Umbilical cord (tissue), 1 donor: ENCODE measurements at regions not wholly inside any gene's neighbourhood (a gene's known extent, or its start where the extent isn't known, plus 50 kb on each side); places are given as distances from the start of the nearest gene placed in this dataset.

Experiments
- DNase-seq: peaks from one replicate; pipeline ENCODE4 v3.0.0-alpha.2; 2015; ENCODE audit warnings: low spot score

DNA sequence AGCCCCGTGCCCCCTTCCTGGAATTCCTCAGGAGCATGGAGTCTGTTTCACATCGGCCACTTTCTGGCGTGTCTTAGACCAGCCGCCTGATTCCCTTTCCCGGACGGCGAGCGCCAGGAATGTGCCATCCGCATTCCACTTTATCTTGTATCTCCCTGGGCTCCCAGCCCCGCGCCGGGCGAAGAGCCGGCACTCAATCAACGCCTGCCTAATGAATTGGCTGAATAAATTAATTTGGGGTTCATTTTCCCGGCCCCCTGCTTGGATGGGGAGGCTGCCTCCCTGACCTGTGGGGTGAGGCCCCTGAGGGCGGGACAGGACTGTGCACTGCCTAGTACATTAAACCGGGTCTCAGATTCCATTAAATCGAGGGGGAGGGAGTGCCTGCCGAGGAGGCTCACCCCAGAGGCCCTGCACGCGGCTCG, 282.3 kb upstream of the TNRC6C start:
- no peak for DNase-seq

DNA sequence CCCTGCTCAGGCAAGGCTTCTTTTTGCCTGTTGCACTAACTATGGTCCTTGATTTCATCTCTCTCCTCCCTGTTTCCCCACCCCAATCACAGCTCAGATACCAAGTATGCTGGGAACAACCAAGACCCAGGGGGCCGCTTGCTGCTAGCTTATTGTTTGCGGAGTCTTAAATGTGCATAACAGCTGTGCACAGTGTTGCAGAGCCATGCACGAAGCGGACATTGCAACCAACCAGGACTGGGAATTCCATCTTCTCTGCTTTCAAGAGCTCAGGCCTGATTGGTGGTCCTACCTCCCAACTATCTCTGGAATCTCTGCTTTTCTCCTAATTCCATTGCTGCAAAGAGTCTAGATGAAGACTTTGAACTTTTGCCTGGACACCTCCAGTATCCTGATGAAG, 281.3 kb upstream of the TNRC6C start:
- peak; percentile 12 for DNase-seq

DNA sequence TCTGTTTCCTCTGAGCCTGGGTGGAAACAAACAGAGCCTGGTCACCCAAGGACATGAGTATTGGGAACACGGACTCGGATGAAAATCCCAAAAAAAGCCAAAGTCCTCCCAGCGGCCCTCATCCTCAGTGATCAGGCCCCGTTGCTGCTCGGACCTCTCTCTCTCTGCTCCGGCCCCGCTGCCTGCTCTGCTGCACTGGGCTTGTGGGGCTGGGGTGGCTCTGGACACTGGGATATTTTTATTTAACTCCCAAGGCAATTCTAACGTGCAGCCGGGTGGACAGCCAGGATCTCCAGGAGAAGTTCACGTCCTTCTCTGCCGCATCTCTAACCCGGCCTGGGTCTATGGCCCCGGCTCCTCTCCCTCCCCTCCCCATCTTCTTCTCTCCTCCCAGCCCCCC, 280.9 kb upstream of the TNRC6C start:
- no peak for DNase-seq

DNA sequence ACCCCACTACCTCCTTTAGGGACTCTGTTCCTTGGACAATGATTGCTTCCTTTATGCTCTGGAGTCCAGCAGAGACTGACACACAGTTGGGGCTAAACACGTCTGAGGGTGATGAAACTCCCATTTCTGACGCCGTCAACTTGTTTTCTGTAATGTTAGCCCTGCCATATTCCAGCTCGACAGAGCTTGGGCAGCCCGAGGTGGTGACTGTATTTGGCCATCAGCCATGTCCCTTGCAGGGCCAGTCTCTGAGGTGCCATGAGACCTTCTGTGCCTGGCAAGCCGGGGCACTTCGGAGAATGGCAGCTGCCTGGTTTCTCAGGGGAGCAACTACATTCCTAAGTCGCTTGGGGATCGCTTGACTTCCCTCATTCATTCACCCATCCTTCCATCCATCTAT, 278.9 kb upstream of the TNRC6C start:
- no peak for DNase-seq

DNA sequence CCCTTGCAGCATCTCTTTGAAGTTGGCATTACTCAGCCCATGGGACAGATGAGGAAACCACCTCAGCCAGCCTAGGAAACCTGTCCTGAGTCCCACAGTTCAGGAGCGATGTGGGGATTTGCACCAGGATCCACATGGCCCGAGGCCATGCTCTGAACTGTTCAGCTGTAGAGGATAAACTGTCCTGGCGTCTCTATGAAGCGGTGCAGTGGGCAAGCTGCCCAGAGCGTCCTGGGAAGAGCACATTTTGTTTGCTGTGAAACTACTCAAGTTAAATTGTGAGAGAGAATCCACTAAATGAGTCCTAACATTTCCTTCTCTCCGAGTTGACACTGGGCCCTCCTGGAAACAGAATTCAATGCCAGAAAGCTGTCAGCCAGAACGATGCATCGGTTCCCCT, 276.6 kb upstream of the TNRC6C start:
- peak; percentile 90 for DNase-seq

DNA sequence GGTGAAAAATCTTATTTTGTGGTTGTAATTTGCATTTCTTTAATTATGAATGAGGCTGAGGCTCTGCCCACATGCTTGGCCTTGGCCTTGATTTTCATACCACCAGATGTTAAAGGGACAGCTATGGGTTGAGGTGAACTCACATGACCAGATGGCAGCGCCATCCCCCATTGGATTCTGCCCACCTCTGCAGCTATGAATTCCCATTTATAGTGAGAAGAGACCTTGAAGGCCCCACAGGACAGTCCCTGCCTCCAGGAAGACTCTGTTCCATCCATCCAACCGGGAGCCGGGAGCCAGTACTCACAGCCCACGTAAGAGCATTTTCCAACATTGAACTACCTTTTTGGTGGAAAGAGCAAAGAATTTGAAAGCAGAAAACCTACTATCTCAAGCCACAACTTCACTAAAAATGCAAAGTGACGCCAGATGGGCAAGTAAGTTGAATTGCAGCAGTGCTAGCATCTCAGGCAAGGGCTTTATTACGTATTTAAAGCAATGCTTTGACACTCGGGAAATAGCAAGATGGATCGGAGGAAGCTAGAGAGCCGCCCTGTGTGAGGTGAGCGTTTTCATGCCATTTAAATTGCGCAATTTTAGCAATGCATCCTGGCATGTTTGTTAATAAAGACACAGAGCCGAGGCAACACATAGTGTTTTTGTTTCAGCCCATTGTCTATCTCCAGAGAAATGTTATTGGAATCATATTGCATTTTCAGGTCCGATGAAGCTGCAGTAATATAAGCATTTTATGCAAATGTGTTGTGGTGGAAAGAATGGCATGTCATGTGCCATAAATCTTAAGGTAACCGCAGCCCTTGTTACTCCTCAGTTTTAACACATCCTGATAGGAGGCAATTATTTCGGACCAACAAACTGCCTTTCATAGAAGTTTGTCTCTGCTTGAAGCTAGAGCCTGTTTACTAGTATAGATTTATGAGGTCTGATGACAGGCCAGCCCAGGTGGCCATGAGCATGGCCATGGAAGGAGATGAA, 273.4 kb upstream of the TNRC6C start:
- no peak for DNase-seq

DNA sequence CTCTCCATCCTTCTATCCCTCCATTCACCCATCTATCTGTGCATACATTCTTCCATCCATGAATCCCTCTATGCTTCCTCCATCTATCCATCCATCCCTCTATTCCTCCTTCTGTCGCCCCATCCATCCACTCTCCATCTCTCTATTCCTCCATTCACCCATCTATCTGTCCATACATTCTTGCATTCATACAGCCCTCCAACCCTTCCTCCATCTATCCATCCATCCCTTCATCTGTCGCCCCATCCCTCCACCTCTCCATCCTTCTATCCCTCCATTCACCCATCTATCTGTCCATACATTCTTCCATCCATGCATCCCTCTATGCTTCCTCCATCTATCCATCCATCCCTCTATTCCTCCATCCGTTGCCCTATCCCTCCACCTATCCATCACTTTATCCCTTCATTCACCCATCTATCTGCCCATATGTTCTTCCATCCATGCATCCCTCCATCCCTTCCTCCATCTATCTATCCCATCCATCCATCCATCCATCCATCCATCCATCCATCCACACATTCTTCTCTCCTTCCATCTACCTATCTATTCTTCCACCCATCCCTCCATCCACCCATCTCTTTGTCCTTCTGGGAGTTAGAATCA, 272.5 kb upstream of the TNRC6C start:
- no peak for DNase-seq

DNA sequence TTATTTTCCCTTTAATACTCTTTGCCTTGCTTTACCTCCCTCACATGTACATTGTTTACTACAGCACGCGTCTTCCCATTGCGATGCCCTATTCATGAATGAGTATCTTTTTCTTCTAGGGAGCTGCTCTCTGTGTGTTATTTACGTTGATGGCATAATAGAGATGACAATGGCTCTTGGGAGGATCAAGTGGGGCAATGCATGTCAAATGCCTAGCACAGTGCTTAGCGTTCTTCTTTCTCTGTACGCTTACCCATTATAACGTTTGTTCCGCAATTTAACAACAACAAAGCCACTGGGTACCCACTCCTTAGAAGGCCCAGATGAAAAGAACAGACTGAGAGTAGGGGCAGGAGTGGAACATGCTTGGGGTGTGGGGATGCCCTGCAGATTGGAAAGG, 271.6 kb upstream of the TNRC6C start:
- DNase-seq: no peak

DNA sequence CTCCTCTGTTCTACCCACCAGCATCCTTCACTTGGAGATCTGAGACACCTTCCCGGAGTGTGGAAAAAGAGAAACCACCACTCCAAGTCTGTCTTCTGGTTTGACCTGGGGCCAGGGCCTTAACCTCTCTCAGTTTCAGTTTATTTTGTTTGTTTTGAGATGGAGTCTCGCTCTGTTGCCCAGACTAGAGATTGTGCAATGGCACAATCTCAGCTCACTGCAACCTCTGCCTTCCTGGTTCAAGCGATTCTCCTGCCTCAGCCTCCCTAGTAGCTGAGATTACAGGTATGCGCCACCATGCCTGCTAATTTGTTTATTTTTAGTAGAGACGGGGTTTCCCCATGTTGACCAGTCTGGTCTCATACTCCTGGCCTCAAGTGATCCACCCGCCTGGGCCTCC, 271.1 kb upstream of the TNRC6C start:
- no peak for DNase-seq

DNA sequence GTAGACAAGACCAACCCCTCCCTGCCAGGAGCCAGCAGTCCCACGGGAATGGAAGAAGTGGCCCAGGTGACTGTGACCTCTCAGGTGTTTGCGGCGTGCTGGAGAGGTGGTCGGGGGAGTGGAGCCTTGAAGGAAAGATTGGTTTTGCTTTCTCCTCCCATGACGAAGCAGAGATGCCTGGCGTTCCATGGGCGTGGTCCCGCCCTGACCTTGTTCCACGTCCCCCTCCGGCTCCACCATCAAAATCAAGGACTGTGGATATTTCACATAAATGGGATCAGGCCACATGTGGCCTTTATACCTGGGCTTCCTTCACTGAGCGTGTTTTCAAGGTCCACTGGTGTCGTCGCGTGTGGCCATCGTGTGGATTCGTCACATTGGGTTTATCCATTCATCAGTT, 270.6 kb upstream of the TNRC6C start:
- DNase-seq: no peak

DNA sequence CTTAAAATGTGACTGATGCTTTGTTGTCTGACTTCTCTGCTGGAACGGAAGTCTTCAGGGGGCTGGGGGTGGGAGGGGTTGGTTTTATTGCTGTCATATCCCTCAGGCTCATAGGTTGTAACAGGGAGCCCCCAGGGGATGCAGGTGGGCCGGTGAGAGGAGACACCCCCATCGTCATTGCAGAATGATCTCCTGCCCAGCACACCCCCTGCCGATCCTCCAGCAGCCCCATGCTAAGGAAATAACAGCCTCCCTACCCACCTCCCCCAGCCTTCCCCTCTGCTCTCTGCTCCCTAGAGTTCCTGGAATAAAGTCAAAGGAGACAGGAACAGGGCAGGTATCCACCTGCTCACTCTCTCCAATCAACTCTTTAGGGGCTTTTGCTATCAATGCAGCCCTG, 270.1 kb upstream of the TNRC6C start:
- DNase-seq: no peak

DNA sequence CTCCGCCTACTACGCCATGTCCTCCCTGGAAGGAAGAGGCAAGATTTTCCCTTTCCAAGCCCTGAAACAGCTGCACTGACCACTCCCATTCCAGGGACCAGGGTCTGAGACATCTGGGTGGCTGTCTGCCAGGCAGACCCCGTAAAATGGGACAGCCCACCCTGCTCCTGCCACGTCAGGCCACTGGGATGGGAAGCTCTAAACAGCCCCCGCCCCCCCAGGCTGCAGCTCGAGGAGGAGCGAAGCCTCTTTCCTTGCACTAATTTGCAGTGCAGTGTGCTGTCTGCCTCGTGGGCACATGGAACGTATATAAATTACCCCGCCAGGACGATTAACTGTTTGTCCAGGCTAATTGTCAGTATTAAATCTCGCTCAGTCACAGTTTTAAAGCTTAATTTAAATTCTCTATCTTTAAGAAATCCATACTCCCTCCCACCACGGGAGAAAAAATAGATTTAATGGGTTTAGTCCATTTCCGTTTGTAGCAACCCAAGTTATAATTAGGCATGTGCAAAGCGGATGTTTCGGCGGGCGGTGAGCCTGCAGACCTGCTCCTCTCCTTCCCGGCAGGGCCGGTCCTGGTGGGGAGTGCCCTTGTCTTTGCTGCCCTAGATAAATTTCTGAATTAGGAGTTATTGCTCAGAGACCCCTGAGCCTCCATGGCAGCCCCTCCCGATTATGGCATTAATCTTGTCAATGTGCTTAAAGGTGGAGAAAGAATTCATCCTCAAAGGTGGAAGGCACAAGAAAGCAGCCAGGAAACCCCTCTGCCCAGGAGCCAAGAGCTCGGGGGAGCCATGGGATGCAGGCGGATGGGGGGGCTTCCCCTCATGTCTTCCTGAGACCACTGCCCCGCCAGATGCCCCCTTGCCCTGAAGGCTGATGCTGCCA, 268.0 kb upstream of the TNRC6C start:
- DNase-seq: peak; percentile 37

DNA sequence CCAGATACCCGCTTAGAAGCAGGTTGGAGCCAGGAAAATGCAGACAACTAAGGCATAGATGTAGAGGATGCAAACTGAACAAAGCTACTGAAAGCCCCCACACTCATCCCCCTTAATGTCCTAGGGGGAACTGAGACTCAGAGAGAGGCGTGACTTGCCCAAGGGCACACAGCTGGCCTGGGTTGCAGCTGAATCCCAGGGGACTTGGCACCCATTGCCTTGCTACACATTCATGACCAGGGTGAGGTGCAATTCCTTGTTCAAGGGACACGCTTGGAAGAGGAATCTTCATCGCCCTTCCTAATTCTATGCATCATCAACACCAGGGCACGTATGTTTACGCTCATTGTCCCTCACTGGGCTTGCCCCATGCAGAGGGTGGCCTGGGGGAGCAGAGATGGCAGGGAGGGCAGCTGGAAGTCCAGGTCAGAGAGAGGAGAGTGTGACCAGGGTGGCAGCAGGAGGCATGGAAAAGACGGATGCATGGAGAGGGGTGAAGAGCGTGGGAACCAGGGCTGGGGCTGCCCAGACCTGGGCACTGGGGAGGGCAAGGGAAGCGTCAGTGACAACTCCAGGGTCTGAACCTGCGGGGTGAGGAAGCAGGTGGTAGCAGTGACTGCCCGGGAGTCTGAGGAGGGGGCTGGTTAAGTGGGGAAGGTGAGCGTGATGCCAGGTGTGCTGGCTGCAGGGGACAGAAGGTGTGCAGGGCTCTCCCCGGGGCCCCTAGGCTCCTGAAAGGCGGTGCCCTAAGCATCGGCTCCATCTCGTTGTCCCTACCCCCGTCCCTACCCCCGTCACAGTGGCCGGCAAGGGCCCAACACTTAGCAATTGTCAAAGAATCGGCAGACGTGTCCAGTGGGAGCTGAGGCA, 267.1 kb upstream of the TNRC6C start:
- no peak for DNase-seq

DNA sequence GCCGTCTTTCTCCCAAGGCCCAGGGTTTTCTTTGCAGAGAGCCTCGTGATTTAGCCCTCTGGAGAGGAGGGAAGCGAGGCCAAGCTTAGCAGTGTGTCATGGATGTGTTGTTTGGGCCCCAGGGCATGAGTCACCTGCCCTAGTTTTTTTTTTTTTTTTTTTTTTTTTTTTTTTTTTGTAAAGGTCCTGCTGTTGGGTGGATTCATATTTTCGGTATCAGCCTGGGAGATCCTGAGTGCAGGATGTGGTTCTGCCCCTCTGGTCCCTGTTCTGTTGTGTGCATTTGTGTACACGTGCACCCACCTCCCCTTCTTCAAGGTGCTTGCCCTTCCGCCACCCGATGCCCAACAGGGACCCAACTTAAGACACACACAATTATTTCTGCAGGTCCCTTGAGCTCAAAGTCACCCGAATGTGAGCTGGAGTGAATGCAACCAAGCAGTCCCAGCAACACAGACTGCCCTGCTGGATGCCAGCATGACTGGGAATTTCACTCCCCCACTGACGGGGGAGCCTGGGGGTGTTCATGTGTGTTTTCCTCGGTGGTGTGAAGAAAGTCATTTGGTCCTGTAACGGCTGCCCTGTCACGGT, 265.8 kb upstream of the TNRC6C start:
- no peak for DNase-seq

DNA sequence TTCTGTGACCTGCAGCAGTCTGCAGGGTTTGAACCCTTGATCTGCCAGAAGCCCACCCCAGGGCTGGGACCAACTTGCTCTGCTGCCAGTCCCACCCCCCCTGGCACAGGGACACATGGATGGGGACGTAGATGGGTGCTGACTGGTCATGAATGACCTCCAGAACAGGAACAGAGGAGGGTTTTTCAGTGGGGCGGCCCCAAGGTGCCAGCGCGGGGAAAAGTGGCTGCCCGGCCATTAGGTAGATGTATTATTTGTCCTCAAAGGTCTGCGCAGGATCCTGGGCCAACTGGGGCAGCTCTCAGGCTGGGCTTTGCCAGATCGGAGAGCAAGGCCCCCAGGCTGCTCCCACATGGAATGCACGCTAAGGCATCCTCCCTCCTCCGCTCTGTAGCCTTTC, 265.2 kb upstream of the TNRC6C start:
- DNase-seq: no peak

DNA sequence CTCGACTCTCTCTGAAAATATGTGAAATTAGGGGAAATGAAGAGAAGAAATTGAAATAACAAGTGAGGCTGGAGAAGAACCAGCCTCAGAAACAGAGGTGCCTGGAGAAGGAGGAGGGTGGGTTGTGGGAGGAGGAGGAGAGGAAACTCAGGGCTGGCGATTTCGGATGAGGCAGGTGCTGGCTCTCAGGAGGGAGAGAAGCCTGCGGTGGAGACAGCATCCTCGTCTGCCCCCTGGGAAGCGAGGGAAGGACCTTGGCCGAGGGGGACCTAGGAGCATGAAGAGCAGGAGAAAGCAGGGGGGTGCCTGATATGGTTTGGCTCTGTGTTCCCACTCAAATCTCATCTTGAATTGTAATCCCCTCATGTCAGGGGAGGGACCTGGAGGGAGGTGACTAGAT, 264.7 kb upstream of the TNRC6C start:
- no peak for DNase-seq

DNA sequence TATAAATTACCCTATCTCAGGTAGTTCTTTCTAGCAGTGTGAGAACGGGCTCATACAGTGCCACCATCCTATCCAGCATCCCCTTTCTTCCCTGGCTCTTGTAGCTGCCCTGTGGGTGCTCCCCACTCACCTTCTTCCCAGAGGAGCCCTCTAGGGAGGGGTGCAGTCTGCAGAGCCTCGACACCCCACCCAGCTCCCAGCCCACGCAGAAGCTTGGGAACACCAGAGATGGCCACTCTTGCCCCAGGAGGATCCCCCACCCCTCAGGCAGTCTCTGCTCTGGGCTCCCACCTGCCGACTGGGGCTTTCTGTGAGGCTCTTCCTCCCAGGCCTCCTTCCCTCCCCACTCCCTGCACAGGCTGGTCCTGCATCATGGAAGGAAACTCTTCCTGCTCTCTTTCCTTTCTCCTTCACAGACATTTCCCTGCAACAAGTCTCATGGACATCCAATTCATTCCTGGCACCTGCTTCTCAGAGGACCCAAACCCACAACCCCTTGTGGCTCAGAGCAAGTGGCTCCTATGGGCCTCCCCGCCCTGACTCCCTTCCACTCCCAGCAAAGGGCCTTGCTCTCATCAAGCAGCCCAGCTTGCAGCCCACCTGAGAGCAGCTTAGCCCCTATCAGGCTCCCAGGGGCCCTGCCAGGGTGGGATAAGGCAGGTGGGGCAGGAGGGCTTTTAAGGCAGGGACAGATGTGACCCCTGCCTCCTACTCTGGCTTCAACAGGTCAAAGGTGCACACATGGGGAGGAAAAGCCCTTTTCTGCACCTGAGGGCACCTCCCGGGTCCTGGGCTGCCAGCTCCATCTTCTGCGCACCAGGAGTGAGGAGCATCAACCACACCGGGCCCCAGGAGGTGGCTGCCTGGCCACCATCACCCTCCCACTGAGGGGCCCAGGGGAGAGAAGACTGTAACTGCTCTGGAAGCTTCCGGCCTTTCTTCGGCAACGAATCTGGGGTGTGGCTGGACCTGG, 263.8 kb upstream of the TNRC6C start:
- no peak for DNase-seq

DNA sequence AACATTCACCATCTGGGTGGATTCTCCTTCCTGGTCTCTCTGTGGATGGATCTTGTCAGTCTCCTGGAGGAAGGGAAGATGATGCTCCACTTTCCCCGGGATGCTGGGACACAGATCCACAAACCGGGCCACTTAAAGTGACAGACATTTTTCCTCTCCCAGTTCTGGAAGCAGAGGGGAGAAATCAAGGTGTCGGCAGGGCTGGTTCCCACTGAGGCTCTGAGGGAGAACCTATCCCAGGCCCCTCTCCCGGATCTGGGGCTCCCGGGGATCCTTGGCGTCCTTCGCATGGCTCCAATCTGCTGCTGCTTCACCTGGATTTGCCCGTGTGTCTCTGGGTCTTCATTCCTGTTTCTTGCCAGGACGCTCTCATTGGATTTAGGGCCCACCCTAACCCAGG, 263.1 kb upstream of the TNRC6C start:
- DNase-seq: no peak

DNA sequence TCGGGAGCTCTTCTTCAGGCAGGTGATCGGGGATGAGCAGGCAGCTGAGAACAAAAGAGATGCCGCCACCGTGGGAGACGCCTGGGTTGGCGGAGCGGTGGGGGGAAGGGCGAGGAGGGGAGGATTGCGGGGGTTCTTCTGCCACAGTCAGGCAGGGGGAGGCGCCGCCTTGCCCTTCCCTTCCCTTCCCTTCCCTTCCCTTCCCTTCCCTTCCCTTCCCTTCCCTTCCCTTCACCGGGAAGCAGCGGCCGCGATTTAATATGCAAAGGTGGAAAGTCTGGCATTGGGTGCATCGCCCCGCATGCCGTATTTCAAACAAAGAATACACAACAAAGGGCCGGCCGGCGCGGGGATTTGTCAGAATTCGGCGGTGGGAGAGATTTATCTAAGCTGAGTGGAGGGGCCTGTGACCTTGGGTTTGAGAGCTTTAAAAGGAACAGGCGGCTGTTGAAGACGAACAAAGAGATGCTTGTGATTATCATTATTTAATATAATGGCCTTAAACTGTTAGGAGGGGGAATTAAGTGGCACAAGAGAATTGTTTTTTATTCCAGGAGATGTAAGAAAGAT, 262.3 kb upstream of the TNRC6C start:
- DNase-seq: no peak
